LNCaP clone FGC (cell line): ENCODE measurements at regions not wholly inside any gene's neighbourhood (a gene's known extent, or its start where the extent isn't known, plus 50 kb on each side); places are given as distances from the start of the nearest gene placed in this dataset.

Experiments used
- DNase-seq: peaks from one replicate; pipeline ENCODE4 v3.0.0-alpha.2; 2011; ENCODE audit warnings: low read depth
- H3K4me3 ChIP-seq: 2 replicates; pipeline ENCODE4 v1.5.1; 2011; ENCODE audit warnings: mild to moderate bottlenecking, low read depth, low read length, control low read depth
- TF ChIP-seq, protein P1 (sequence below): IDR thresholded peaks from 2 replicates; pipeline ENCODE4 v1.5.1; 2012; ENCODE audit warnings: mild to moderate bottlenecking; ENCODE audit not compliant: control insufficient read depth, insufficient read depth; ENCODE audit errors: extremely low read depth

DNA sequence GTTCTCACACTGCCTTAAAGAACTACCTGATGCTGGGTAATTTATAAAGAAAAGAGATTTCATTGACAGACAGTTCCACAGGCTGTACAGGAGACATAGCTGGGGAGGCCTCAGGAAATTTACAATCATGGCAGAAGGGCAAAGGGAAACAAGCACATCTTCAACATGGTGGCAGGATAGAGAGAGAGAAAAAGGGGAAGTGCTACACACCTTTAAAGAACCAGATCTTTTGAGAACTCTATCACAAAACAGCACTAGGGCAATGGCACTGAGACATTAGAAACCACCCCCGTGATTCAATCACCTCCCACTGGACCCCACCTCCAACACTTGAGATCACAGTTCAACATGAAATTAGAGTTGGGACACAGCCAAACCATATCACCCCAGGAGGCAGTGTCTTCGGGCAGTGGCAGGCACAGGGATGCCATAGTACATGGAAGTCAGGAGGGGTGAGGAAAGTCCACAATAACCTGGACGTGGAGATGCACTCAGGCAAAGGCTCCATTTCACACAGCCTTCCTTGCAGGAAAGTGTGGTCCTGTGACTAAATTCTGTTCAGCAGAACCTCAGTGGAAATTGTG, 120.4 kb upstream of the SERPINE2 start:
- no peak for DNase-seq
- no peak overlapping the region for H3K4me3 ChIP-seq
- TF ChIP-seq, protein P1, sequence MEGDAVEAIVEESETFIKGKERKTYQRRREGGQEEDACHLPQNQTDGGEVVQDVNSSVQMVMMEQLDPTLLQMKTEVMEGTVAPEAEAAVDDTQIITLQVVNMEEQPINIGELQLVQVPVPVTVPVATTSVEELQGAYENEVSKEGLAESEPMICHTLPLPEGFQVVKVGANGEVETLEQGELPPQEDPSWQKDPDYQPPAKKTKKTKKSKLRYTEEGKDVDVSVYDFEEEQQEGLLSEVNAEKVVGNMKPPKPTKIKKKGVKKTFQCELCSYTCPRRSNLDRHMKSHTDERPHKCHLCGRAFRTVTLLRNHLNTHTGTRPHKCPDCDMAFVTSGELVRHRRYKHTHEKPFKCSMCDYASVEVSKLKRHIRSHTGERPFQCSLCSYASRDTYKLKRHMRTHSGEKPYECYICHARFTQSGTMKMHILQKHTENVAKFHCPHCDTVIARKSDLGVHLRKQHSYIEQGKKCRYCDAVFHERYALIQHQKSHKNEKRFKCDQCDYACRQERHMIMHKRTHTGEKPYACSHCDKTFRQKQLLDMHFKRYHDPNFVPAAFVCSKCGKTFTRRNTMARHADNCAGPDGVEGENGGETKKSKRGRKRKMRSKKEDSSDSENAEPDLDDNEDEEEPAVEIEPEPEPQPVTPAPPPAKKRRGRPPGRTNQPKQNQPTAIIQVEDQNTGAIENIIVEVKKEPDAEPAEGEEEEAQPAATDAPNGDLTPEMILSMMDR, result no peak

DNA sequence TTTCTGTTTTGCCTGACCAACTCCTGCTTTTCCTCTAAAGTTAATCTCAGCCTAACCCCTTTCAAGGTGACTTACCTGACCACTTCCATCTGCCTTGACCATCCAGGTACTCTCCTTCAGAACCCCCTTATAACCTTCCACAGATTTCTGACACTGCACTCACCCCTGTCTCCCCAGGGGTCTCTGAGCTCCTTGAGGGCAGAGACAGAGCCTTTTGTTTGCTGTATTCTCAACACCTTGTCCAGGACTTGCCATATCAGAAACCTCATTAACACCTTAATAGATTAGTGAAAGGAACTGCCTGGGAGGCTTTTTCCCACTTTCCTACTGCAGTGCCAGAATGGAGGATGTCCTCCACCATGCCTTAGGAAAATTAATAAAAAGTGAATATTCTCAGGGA, 119.7 kb upstream of the SERPINE2 start:
- no peak for DNase-seq
- no peak overlapping the region for H3K4me3 ChIP-seq
- TF ChIP-seq, protein P1, result no peak

DNA sequence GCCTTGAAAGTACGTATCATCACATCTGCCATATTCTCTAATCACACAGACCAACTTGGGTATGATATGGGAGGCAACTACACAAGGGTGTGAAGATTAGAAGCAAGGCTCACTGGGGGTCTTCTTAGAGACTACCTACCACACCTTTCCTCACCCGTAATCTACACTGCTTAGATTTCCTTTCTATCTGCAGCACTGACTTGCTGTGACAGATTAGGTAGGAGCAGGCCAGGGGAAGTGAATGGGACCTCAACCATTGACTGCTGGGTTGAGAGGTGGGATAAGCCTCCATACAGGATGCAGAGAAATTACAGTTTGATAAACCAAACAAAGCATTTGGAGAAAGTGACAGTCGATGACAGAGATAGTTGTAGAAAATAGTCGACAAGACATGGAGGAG, 119.0 kb upstream of the SERPINE2 start:
- TF ChIP-seq, protein P1, result no peak
- H3K4me3 ChIP-seq, result no peak overlapping the region
- no peak for DNase-seq

DNA sequence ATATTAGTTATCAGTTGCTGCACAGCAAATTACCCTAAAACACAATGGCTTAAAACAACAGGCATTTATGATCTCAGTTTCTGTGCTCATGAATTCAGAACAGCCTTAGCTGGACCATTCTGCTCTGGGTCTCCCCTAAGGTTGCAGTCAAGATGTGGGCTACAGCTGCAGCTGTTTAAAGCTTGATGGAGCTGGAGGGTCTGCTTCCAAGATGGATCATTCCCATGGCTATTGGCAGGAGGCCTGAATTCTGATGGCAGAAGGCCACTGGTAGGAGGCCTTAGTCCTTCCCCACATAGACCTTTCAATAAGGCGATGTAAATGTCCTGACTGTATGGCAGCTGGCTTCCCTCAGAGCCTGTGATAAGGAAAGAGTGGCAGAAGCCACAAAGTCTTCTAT, 118.6 kb upstream of the SERPINE2 start:
- TF ChIP-seq, protein P1, result no peak
- H3K4me3 ChIP-seq, result no peak overlapping the region
- no peak for DNase-seq

DNA sequence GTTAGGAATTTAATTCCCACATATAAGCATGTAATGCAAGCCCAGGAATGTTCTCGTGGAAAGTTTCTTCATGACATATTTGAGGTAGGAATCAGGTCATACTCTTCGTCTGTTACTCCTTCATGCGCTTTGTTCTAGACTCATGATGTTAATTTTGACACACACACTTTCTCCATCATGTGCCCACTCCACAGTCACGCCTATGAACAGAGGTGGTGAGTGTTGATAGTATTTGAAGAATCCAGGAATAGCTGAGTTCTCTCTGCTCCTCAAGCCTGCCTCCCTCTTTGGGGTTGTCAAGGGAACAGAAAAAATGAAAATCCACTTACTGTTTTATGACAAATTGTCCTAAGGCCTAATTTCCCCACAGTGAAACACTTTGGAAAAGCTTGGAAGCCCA, 117.3 kb upstream of the SERPINE2 start:
- DNase-seq, result no peak
- TF ChIP-seq, protein P1, result no peak
- H3K4me3 ChIP-seq, result no peak overlapping the region

DNA sequence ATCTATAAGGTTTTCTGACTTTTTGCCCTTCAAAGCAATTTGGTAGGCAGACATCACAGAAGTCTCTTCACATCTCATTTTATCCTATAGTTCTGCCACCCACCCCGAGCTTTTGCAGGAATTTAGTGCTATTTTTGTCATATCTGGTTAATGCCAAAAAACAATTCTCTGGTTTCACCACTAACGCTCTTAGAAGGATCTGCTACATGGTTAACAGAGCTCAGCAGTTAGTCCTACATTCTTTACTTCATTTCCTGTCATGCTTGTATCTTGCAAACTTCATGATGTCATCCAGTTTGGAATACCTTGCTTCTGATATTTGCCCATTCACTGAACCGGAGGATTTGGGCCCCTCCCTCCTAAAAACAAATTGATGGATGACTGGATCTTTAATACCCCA, 116.8 kb upstream of the SERPINE2 start:
- TF ChIP-seq, protein P1, result no peak
- no peak for DNase-seq
- no peak overlapping the region for H3K4me3 ChIP-seq

DNA sequence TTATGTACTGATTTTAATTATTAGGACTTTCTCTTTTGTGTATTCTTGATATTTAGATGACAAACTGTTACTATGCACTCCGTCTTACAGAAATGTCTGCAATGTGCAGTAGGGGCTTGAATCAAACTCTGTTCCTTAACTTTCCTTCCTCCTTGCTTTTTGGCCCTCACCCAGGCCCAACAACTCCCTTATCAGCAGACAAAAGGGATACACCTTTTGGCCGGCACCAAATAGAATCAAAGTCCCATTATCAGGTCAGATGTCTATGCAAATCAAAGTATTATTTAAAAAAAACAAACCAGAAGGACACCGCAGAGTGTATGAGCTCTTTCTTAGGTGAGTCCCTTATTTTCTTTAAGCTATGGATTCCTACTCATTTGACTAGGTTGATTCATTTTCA, 116.3 kb upstream of the SERPINE2 start:
- TF ChIP-seq, protein P1, result no peak
- no peak overlapping the region for H3K4me3 ChIP-seq

More for the DNA sequence above, 116.3 kb upstream of the SERPINE2 start:
- DNase-seq, result no peak
